OCI-LY7 (cell line): ENCODE measurements at regions not wholly inside any gene's neighbourhood (a gene's known extent, or its start where the extent isn't known, plus 50 kb on each side); places are given as distances from the start of the nearest gene placed in this dataset.

Experiments used
- BruUV-seq: library from RNA; stranded (reverse); fragments of 400-500 nt; replicated peaks from 2 replicates; lab custom pipeline; 2021; lab: Mats Ljungman, UMichigan
- CTCF ChIA-PET: fragments of 300-600 bp; sonication (Branson Sonifier 250); formaldehyde crosslinking; loops from one replicate; lab custom pipeline; 2022; ENCODE audit warnings: antibody characterized with exemption; ENCODE audit not compliant: unreplicated experiment; lab: Charles Lee
- POLR2A ChIA-PET: fragments of 300-600 bp; sonication (Branson Sonifier 250); formaldehyde crosslinking; loops from one replicate; lab custom pipeline; 2022; ENCODE audit warnings: antibody characterized with exemption; lab: Charles Lee
- DNase-seq: peaks from one replicate; pipeline ENCODE4 v3.0.0-alpha.2; 2015; ENCODE audit warnings: low spot score
- H2AFZ ChIP-seq: fragments of 200-600 bp; sonication (generic), shearing (Covaris generic); 2 replicates; pipeline ENCODE4 v1.6.1; 2014; ENCODE audit warnings: mild to moderate bottlenecking, antibody characterized with exemption, low read length, moderate library complexity
- H3K27ac ChIP-seq: fragments of 200-600 bp; sonication (generic); 2 replicates; pipeline ENCODE4 v1.5.1; 2014; ENCODE audit warnings: mixed run types, low read depth, mild to moderate bottlenecking, moderate library complexity, low read length, inconsistent platforms; ENCODE audit not compliant: poor library complexity, severe bottlenecking
- H3K36me3 ChIP-seq: fragments of 200-600 bp; sonication (generic); 2 replicates; pipeline ENCODE4 v1.6.1; 2014; ENCODE audit warnings: mild to moderate bottlenecking, antibody characterized with exemption, low read length, moderate library complexity, mixed read lengths; ENCODE audit not compliant: insufficient read depth
- H3K4me1 ChIP-seq: fragments of 200-600 bp; sonication (generic); 2 replicates; pipeline ENCODE4 v1.5.1; 2014; ENCODE audit warnings: mild to moderate bottlenecking, low read length; ENCODE audit not compliant: insufficient read depth, poor library complexity, severe bottlenecking
- H3K4me2 ChIP-seq: fragments of 200-600 bp; sonication (generic); 2 replicates; pipeline ENCODE4 v1.6.1; 2014; ENCODE audit warnings: mild to moderate bottlenecking, low read length
- H3K4me3 ChIP-seq: fragments of 200-600 bp; sonication (generic); 2 replicates; pipeline ENCODE4 v1.5.1; 2014; ENCODE audit warnings: mild to moderate bottlenecking, low read depth, low read length; ENCODE audit not compliant: poor library complexity, severe bottlenecking
- H3K79me2 ChIP-seq: fragments of 200-600 bp; sonication (generic); 2 replicates; pipeline ENCODE4 v1.6.1; 2016; ENCODE audit warnings: low read depth, mild to moderate bottlenecking, low read length, moderate library complexity, mixed read lengths; ENCODE audit not compliant: insufficient read depth
- H3K9me2 ChIP-seq: fragments of 200-600 bp; sonication (generic); 2 replicates; pipeline ENCODE4 v1.6.1; 2016; ENCODE audit warnings: mild to moderate bottlenecking, low read length, mixed read lengths; ENCODE audit not compliant: insufficient read depth
- H3K9me3 ChIP-seq: fragments of 200-600 bp; sonication (generic); 2 replicates; pipeline ENCODE4 v1.6.1; 2014; ENCODE audit warnings: mild to moderate bottlenecking, mixed run types, low read length, mixed read lengths
- H4K20me1 ChIP-seq: fragments of 200-600 bp; sonication (generic); 2 replicates; pipeline ENCODE4 v1.6.1; 2014; ENCODE audit warnings: mild to moderate bottlenecking, antibody characterized with exemption, low read length, moderate library complexity, mixed read lengths; ENCODE audit not compliant: insufficient read depth
- EZH2phosphoT487 ChIP-seq: fragments of 200-600 bp; sonication (generic); IDR thresholded peaks from 2 replicates; pipeline ENCODE4 v1.6.1; 2018; ENCODE audit warnings: low read depth, borderline replicate concordance, mild to moderate bottlenecking, mixed run types, antibody characterized with exemption, low read length, moderate library complexity, mixed read lengths
- intact Hi-C: fragments of 100-400 bp; cut with micrococcal nuclease; formaldehyde crosslinking; loops from one replicate; pipeline ENCODE4 v1.10.0; 2022; ENCODE audit not compliant: unreplicated experiment
- TF ChIP-seq, protein P1 (sequence below): fragments of 200-600 bp; sonication (generic); conservative IDR thresholded peaks from 2 replicates; pipeline ENCODE4 v1.5.1; 2014; ENCODE audit warnings: mild to moderate bottlenecking, antibody characterized with exemption, low read length, moderate library complexity, mixed read lengths

DNA sequence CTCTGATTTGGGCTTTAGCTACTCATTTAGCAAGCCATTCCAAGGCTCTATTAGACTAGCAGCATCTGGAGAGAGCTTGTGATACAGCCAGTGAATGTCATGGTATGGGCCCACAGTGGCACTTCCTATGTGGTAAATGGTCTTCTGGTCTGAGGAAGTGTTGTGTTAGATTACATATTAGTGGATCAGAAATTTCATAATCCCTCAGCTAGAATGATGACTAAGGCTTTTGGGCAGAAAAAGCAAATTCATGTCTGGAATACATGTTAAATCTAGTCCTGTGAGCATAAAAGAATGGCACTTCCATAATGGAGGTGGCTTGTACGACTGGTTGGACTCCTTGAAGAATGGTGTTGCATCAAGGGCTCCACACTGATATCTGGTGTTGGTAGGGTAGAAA, 436.8 kb upstream of the CWC22 start:
- H2AFZ ChIP-seq, result no peak overlapping the region
- intact Hi-C loops, result no loop called here
- no TSS peak for BruUV-seq
- no peak for DNase-seq
- CTCF ChIA-PET, result no interaction called here
- H4K20me1 ChIP-seq, result no peaks in the 10 kb centered on the region
- no peaks in the 10 kb centered on the region for H3K4me1 ChIP-seq
- TF ChIP-seq, protein P1, sequence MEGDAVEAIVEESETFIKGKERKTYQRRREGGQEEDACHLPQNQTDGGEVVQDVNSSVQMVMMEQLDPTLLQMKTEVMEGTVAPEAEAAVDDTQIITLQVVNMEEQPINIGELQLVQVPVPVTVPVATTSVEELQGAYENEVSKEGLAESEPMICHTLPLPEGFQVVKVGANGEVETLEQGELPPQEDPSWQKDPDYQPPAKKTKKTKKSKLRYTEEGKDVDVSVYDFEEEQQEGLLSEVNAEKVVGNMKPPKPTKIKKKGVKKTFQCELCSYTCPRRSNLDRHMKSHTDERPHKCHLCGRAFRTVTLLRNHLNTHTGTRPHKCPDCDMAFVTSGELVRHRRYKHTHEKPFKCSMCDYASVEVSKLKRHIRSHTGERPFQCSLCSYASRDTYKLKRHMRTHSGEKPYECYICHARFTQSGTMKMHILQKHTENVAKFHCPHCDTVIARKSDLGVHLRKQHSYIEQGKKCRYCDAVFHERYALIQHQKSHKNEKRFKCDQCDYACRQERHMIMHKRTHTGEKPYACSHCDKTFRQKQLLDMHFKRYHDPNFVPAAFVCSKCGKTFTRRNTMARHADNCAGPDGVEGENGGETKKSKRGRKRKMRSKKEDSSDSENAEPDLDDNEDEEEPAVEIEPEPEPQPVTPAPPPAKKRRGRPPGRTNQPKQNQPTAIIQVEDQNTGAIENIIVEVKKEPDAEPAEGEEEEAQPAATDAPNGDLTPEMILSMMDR, result no peak
- TF ChIP-seq EZH2phosphoT487, result no peak
- H3K4me3 ChIP-seq, result no peak overlapping the region
- no peaks in the 10 kb centered on the region for H3K36me3 ChIP-seq
- H3K9me2 ChIP-seq, result no peaks in the 10 kb centered on the region
- no peaks in the 10 kb centered on the region for H3K9me3 ChIP-seq
- no peak overlapping the region for H3K27ac ChIP-seq
- no peaks in the 10 kb centered on the region for H3K79me2 ChIP-seq
- POLR2A ChIA-PET, result no interaction called here
- H3K4me2 ChIP-seq, result no peak overlapping the region

DNA sequence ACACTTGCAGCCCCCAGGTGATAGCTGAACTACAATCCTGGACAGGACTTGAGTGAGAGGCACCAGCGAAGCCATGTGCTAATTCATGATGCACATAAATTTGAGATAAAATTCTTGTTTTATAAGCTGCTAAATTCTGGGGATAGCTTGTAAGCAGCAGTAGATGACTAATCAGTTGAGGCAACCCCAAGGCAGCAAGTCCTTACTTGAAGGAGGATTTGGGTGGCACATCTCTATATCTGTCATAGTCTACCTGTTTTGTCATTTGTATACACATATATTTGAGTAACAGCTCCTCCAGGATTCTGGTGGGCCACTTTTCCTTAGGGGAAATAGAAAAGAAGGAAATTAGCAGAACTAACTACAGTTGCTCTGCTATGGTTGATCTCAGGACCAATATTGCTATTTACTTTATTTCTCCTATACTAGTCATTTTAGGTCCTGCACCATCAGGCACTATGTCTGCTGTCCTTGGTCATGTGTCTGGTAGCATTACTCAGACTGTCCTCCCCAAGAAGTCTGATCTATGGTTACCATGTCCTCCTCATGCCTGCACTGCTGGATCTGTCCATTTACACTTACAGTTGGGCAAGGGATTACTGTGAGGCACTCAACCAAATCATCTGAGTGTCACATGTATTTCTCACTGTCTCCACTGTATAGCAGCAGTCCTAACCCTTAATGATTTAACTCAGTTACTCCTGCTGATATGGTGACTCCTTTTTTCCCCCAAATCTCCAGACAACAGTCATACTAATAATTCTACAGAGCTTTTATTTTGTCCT, 436.0 kb upstream of the CWC22 start:
- Histone ChIP-seq H3K79me2 (no peaks in the 10 kb centered on the region), H3K4me3 (no peak overlapping the region), H3K9me2 (no peaks in the 10 kb centered on the region), H2AFZ (no peak overlapping the region), H3K27ac (no peak overlapping the region), H4K20me1 (no peaks in the 10 kb centered on the region), H3K4me1 (no peaks in the 10 kb centered on the region), H3K9me3 (no peaks in the 10 kb centered on the region), H3K36me3 (no peaks in the 10 kb centered on the region), H3K4me2 (no peak overlapping the region)
- intact Hi-C loops, result no loop called here
- CTCF ChIA-PET, result no interaction called here
- no TSS peak for BruUV-seq
- POLR2A ChIA-PET, result no interaction called here
- TF ChIP-seq EZH2phosphoT487, result no peak
- TF ChIP-seq, protein P1, result no peak
- DNase-seq, result no peak

DNA sequence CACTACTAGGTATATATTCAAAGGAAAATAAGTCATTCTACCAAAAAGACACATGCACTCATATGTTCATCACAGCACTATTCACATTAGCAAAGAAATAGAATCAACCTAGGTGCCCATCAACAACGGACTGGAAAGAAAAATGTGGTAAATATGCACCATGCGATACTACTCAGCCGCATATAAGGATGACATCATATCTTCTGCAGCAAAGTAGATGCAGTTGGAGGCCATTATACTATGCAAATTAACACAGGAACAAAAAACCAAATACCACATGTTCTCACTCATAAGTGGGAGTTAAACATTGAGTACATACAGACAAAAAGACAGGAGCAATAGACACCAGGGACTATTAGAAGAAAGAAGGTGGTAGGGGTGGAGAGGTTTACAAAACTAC, 412.1 kb upstream of the CWC22 start:
- intact Hi-C loops, result no loop called here
- ChIA-PET POLR2A (no interaction called here), CTCF (no interaction called here)

More for the DNA sequence above, 412.1 kb upstream of the CWC22 start:
- H4K20me1 ChIP-seq, result no peaks in the 10 kb centered on the region
- no TSS peak for BruUV-seq
- no peak for DNase-seq
- H2AFZ ChIP-seq, result no peak overlapping the region
- H3K79me2 ChIP-seq, result no peaks in the 10 kb centered on the region
- no peaks in the 10 kb centered on the region for H3K9me3 ChIP-seq
- no peaks in the 10 kb centered on the region for H3K36me3 ChIP-seq
- no peak overlapping the region for H3K4me3 ChIP-seq
- no peaks in the 10 kb centered on the region for H3K9me2 ChIP-seq
- H3K4me1 ChIP-seq, result no peaks in the 10 kb centered on the region
- TF ChIP-seq, protein P1, result no peak
- TF ChIP-seq EZH2phosphoT487, result no peak
- H3K4me2 ChIP-seq, result no peak overlapping the region
- no peak overlapping the region for H3K27ac ChIP-seq
